ENCODE measurements at regions not wholly inside any gene's neighbourhood (a gene's known extent, or its start where the extent isn't known, plus 50 kb on each side); places are given as distances from the start of the nearest gene placed in this dataset.

- no peak overlapping the region for H3K27ac Mint-ChIP-seq
- WGBS (ENCODE audit: insufficient coverage) = 89% methylated on average over 3 of the region's 9 CpGs
Observed at GRCh38 chr4:71634364-71634763, 149.5 kb downstream of the GC start.

GRCh38 chr4:71630803-71631202 is 153.1 kb downstream of the GC start:
- Mint-ChIP-seq H3K27me3 (ENCODE audit: low read depth in 3 of 3) (peaks cover 0 to 1% (median 0%) of the 10 kb centered on the region in 3 donors), H3K4me3 (no peak overlapping the region), H3K4me1 (no peaks in the 10 kb centered on the region), H3K36me3 (no peaks in the 10 kb centered on the region), H3K27ac (peak overlapping the region in 1 of 7 donors; percentile 27), H3K9me3 (peaks cover 3 to 15% (median 5%) of the 10 kb centered on the region in 7 donors)
- H3K27me3 ChIP-seq (ENCODE audit: control insufficient read depth in 2 of 2, insufficient read depth in 2 of 2, low read length in 2 of 2) = no peaks in the 10 kb centered on the region
- H3K27ac ChIP-seq (ENCODE audit: low read depth in 1 of 2, low read length in 2 of 2) = no peak overlapping the region
- peaks cover 4 to 5% of the 10 kb centered on the region in 2 donors for H3K9me3 ChIP-seq (replicated peaks in 1 of 2; ENCODE audit: control insufficient read depth in 1 of 2, insufficient read depth in 1 of 2, low read length in 2 of 2)
- no peaks in the 10 kb centered on the region for H3K36me3 ChIP-seq (replicated peaks in 1 of 2; ENCODE audit: control insufficient read depth in 1 of 2, insufficient read depth in 2 of 2, low read length in 2 of 2)
- no peak overlapping the region for H3K9ac ChIP-seq (ENCODE audit: insufficient read depth, low read length, poor library complexity, severe bottlenecking)
- H3K4me1 ChIP-seq (ENCODE audit: control insufficient read depth in 1 of 2, insufficient read depth in 2 of 2, low read length in 2 of 2) = no peaks in the 10 kb centered on the region
- WGBS (ENCODE audit: insufficient coverage) = 71% methylated on average over 1 of the region's 3 CpGs
- H3K79me2 ChIP-seq (ENCODE audit: insufficient read depth, low read length) = no peaks in the 10 kb centered on the region
- intact Hi-C loops (cut with micrococcal nuclease) = no loop called here
- H4K20me1 ChIP-seq (ENCODE audit: insufficient read depth, low read length) = no peaks in the 10 kb centered on the region
- H3K4me2 ChIP-seq (replicated peaks; ENCODE audit: extremely low read depth, low read length, poor library complexity, severe bottlenecking) = no peak overlapping the region
- no peak for TF ChIP-seq CTCF (IDR thresholded peaks at IDR 0.05)
- DNase-seq = no peak
- no peak overlapping the region for H2AFZ ChIP-seq (ENCODE audit: insufficient read depth, low read depth, low read length, poor library complexity, severe bottlenecking)
- no peak overlapping the region for H3K4me3 ChIP-seq (replicated peaks in 1 of 3; ENCODE audit: low read depth in 2 of 3, low read length in 3 of 3)

More at GRCh38 chr4:71634364-71634763, 149.5 kb downstream of the GC start:
- Histone ChIP-seq H3K4me1 (ENCODE audit: control insufficient read depth in 1 of 2, insufficient read depth in 2 of 2, low read length in 2 of 2) (no peaks in the 10 kb centered on the region), H3K79me2 (ENCODE audit: insufficient read depth, low read length) (no peaks in the 10 kb centered on the region), H2AFZ (ENCODE audit: insufficient read depth, low read depth, low read length, poor library complexity, severe bottlenecking) (no peak overlapping the region), H3K4me2 (replicated peaks; ENCODE audit: extremely low read depth, low read length, poor library complexity, severe bottlenecking) (no peak overlapping the region), H3K27me3 (ENCODE audit: control insufficient read depth in 2 of 2, insufficient read depth in 2 of 2, low read length in 2 of 2) (no peaks in the 10 kb centered on the region), H3K36me3 (replicated peaks in 1 of 2; ENCODE audit: control insufficient read depth in 1 of 2, insufficient read depth in 2 of 2, low read length in 2 of 2) (no peaks in the 10 kb centered on the region), H3K9ac (ENCODE audit: insufficient read depth, low read length, poor library complexity, severe bottlenecking) (no peak overlapping the region), H4K20me1 (ENCODE audit: insufficient read depth, low read length) (no peaks in the 10 kb centered on the region), H3K9me3 (replicated peaks in 1 of 2; ENCODE audit: control insufficient read depth in 1 of 2, insufficient read depth in 1 of 2, low read length in 2 of 2) (peaks cover 0 to 11% of the 10 kb centered on the region in 2 donors), H3K27ac (ENCODE audit: low read depth in 1 of 2, low read length in 2 of 2) (no peak overlapping the region), H3K4me3 (replicated peaks in 1 of 3; ENCODE audit: low read depth in 2 of 3, low read length in 3 of 3) (no peak overlapping the region)
- H3K36me3 Mint-ChIP-seq = no peaks in the 10 kb centered on the region
- TF ChIP-seq CTCF (IDR thresholded peaks at IDR 0.05) = no peak
- intact Hi-C loops (cut with micrococcal nuclease) = no loop called here
- H3K27me3 Mint-ChIP-seq (ENCODE audit: low read depth in 3 of 3) = peaks cover 0 to 1% (median 0%) of the 10 kb centered on the region in 3 donors
- no peak overlapping the region for H3K4me3 Mint-ChIP-seq
- H3K9me3 Mint-ChIP-seq = peaks cover 5 to 16% (median 10%) of the 10 kb centered on the region in 7 donors
- DNase-seq = no peak
- no peaks in the 10 kb centered on the region for H3K4me1 Mint-ChIP-seq

Data from CD14-positive monocyte (primary cell).